GM19372 (cell line): ENCODE measurements at regions not wholly inside any gene's neighbourhood (a gene's known extent, or its start where the extent isn't known, plus 50 kb on each side); places are given as distances from the start of the nearest gene placed in this dataset.
"Not testable (repeated sequence)": the region's sequence is repeated elsewhere in the genome, so short reads cannot be mapped to it uniquely, and the experiment has no call there.

Source experiments
- ATAC-seq: cut with Tn5 transposase; IDR thresholded peaks from one replicate; pipeline ENCODE4 v1.9.1; 2021; ENCODE audit warnings: mild to moderate bottlenecking, low read depth, moderate library complexity; ENCODE audit not compliant: unreplicated experiment

GRCh38 chr3:17848102-17848501 lies 105.7 kb upstream of the TBC1D5 start:
- ATAC-seq, result no peak

GRCh38 chr3:17847156-17847555 lies 104.7 kb upstream of the TBC1D5 start:
- ATAC-seq, result no peak

- no peak for ATAC-seq
These were observed 104.0 kb upstream of the TBC1D5 start for GRCh38 chr3:17846466-17846865.

- ATAC-seq, result no peak
These were observed 102.8 kb upstream of the TBC1D5 start for GRCh38 chr3:17845026-17845812.

GRCh38 chr3:17844236-17844635 lies 101.8 kb upstream of the TBC1D5 start:
- no peak for ATAC-seq

GRCh38 chr3:17841190-17841828 lies 98.9 kb upstream of the TBC1D5 start:
- ATAC-seq, result peak; percentile 83

GRCh38 chr3:17840651-17841050 lies 98.2 kb upstream of the TBC1D5 start:
- ATAC-seq, result no peak

- ATAC-seq, result no peak
These were observed 97.7 kb upstream of the TBC1D5 start for GRCh38 chr3:17840126-17840525.

GRCh38 chr3:17836919-17837318 lies 94.5 kb upstream of the TBC1D5 start:
- no peak for ATAC-seq

- no peak for ATAC-seq
These were observed 93.7 kb upstream of the TBC1D5 start for GRCh38 chr3:17836092-17836491.

- ATAC-seq, result no peak
These were observed 91.5 kb upstream of the TBC1D5 start for GRCh38 chr3:17833786-17834559.

GRCh38 chr3:17832016-17832415 lies 89.6 kb upstream of the TBC1D5 start:
- ATAC-seq, result no peak

GRCh38 chr3:17831366-17831765 lies 88.9 kb upstream of the TBC1D5 start:
- ATAC-seq, result no peak

GRCh38 chr3:17830788-17831187 lies 88.4 kb upstream of the TBC1D5 start:
- no peak for ATAC-seq

GRCh38 chr3:17828388-17828787 lies 86.0 kb upstream of the TBC1D5 start:
- ATAC-seq, result no peak

GRCh38 chr3:17825298-17825697 lies 82.9 kb upstream of the TBC1D5 start:
- no peak for ATAC-seq

- no peak for ATAC-seq
These were observed 81.4 kb upstream of the TBC1D5 start for GRCh38 chr3:17823816-17824215.

GRCh38 chr3:17823036-17823435 lies 80.6 kb upstream of the TBC1D5 start:
- no peak for ATAC-seq

GRCh38 chr3:17820704-17821103 lies 78.3 kb upstream of the TBC1D5 start:
- ATAC-seq, result no peak

- no peak for ATAC-seq
These were observed 77.8 kb upstream of the TBC1D5 start for GRCh38 chr3:17820275-17820674.

GRCh38 chr3:17817973-17818372 lies 75.5 kb upstream of the TBC1D5 start:
- ATAC-seq, result not testable (repeated sequence)
